SU-DHL-6 (cell line): ENCODE measurements at regions not wholly inside any gene's neighbourhood (a gene's known extent, or its start where the extent isn't known, plus 50 kb on each side); places are given as distances from the start of the nearest gene placed in this dataset.

Experiments
- H2AFZ ChIP-seq: fragments of 200-600 bp; sonication (generic); 2 replicates; pipeline ENCODE4 v1.6.1; 2014; ENCODE audit warnings: low read depth, mild to moderate bottlenecking, moderate library complexity, mixed read lengths, antibody characterized with exemption, low read length; ENCODE audit not compliant: severe bottlenecking
- H3F3A ChIP-seq: fragments of 200-600 bp; shearing (Covaris generic); 2 replicates; pipeline ENCODE4 v1.6.0; 2016; ENCODE audit warnings: antibody characterized with exemption, mild to moderate bottlenecking; ENCODE audit not compliant: insufficient read depth
- H3K27ac ChIP-seq: fragments of 200-600 bp; sonication (generic); 2 replicates; pipeline ENCODE4 v1.5.1; 2016; ENCODE audit warnings: low read depth, mild to moderate bottlenecking, low read length, moderate library complexity, mixed read lengths
- H3K27me3 ChIP-seq: fragments of 200-600 bp; sonication (generic), shearing (Covaris generic); 2 replicates; pipeline ENCODE4 v1.6.0; 2014; ENCODE audit warnings: mild to moderate bottlenecking, low read length
- H3K36me3 ChIP-seq: fragments of 200-600 bp; sonication (generic); 2 replicates; pipeline ENCODE4 v1.6.1; 2014; ENCODE audit warnings: mild to moderate bottlenecking, low read length, mixed read lengths
- H3K4me2 ChIP-seq: fragments of 300-600, 200-600 bp; shearing (Covaris generic), sonication (generic); 2 replicates; pipeline ENCODE4 v1.6.0; 2014; ENCODE audit warnings: low read length, low read depth, mild to moderate bottlenecking; ENCODE audit not compliant: poor library complexity, severe bottlenecking
- H3K4me3 ChIP-seq: fragments of 200-600 bp; sonication (generic); 2 replicates; pipeline ENCODE4 v1.5.1; 2014; ENCODE audit warnings: antibody characterized with exemption, low read length, mild to moderate bottlenecking, mixed read lengths; ENCODE audit not compliant: insufficient read depth, poor library complexity, severe bottlenecking
- H3K79me2 ChIP-seq: fragments of 200-600 bp; sonication (generic); 2 replicates; pipeline ENCODE4 v1.6.1; 2014; ENCODE audit warnings: mild to moderate bottlenecking, low read length, moderate library complexity; ENCODE audit not compliant: insufficient read depth
- H3K9ac ChIP-seq: fragments of 200-600 bp; sonication (generic); 2 replicates; pipeline ENCODE4 v1.7.0; 2014; ENCODE audit warnings: mild to moderate bottlenecking, low read length
- H3K9me2 ChIP-seq: fragments of 200-600 bp; sonication (generic); replicated peaks from 2 replicates; pipeline ENCODE4 v1.6.1; 2014; ENCODE audit warnings: low read length; ENCODE audit not compliant: insufficient read depth
- H3K9me3 ChIP-seq: fragments of 200-600 bp; sonication (generic); 2 replicates; pipeline ENCODE4 v1.6.1; 2014; ENCODE audit warnings: low read length, mixed read lengths; ENCODE audit not compliant: insufficient read depth
- H4K20me1 ChIP-seq: fragments of 200-600 bp; sonication (generic); 2 replicates; pipeline ENCODE4 v1.6.1; 2014; ENCODE audit warnings: low read depth, mild to moderate bottlenecking, antibody characterized with exemption, low read length, moderate library complexity, mixed read lengths
- CTCF ChIP-seq: fragments of 200-600 bp; sonication (generic); IDR thresholded peaks from one replicate; pipeline ENCODE4 v1.5.1; 2017; ENCODE audit warnings: antibody characterized with exemption, mild to moderate bottlenecking, low read length, moderate library complexity; ENCODE audit not compliant: insufficient read depth, poor library complexity, severe bottlenecking
- EZH2phosphoT487 ChIP-seq: fragments of 200-600 bp; sonication (generic), shearing (Covaris generic); conservative IDR thresholded peaks from 2 replicates; pipeline ENCODE4 v1.6.1; 2018; ENCODE audit warnings: mild to moderate bottlenecking, antibody characterized with exemption, low read length, moderate library complexity, mixed read lengths

- Histone ChIP-seq H3K27me3 (no peaks in the 10 kb centered on the region), H3K27ac (no peak overlapping the region), H4K20me1 (no peaks in the 10 kb centered on the region), H3K4me2 (peak overlapping the region; percentile 17), H3K79me2 (no peaks in the 10 kb centered on the region), H2AFZ (peak overlapping the region; percentile 27), H3K9me2 (no peaks in the 10 kb centered on the region), H3K36me3 (no peaks in the 10 kb centered on the region), H3F3A (no peaks in the 10 kb centered on the region), H3K4me3 (no peak overlapping the region), H3K9ac (no peak overlapping the region), H3K9me3 (no peaks in the 10 kb centered on the region)
- no peak for TF ChIP-seq CTCF
- no peak for TF ChIP-seq EZH2phosphoT487
These were observed 155.0 kb downstream of the TUSC7 start for GRCh38 chr3:116864590-116864927.

- TF ChIP-seq EZH2phosphoT487 (no peak), CTCF (no peak)
- no peaks in the 10 kb centered on the region for H3K79me2 ChIP-seq
- H2AFZ ChIP-seq: no peak overlapping the region
- no peaks in the 10 kb centered on the region for H3K36me3 ChIP-seq
- H3K27me3 ChIP-seq: no peaks in the 10 kb centered on the region
- H3K27ac ChIP-seq: no peak overlapping the region
- H3K9ac ChIP-seq: no peak overlapping the region
- no peaks in the 10 kb centered on the region for H3K9me3 ChIP-seq
- H3F3A ChIP-seq: no peaks in the 10 kb centered on the region
- no peaks in the 10 kb centered on the region for H3K9me2 ChIP-seq
- no peak overlapping the region for H3K4me3 ChIP-seq
- H3K4me2 ChIP-seq: no peak overlapping the region
- no peaks in the 10 kb centered on the region for H4K20me1 ChIP-seq
These were observed 160.8 kb downstream of the TUSC7 start for GRCh38 chr3:116870379-116870778.

DNA sequence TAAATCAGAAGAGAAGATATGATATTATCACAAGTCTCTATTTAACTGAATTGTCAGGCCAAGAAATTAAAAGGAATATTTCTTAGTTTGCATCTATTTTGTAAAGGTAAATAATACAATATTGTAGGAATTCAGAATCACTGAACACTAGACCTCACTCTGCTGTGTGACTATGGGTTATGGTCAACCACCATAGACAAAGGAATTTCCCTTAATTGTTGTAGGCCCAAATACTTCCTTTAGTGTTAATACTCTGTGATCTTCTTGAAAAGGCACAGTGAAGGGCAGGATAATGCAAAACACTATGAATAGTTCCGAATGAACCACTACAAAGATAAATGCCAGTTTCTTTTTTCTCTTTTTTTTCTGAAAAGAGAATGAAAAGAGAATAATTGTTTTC, 162.3 kb downstream of the TUSC7 start:
- H3K79me2 ChIP-seq: no peaks in the 10 kb centered on the region
- no peaks in the 10 kb centered on the region for H3K36me3 ChIP-seq
- no peaks in the 10 kb centered on the region for H3K9me3 ChIP-seq
- no peaks in the 10 kb centered on the region for H3F3A ChIP-seq
- H3K27me3 ChIP-seq: no peaks in the 10 kb centered on the region
- no peaks in the 10 kb centered on the region for H3K9me2 ChIP-seq
- H3K27ac ChIP-seq: no peak overlapping the region
- H3K4me3 ChIP-seq: no peak overlapping the region
- H3K4me2 ChIP-seq: no peak overlapping the region
- H2AFZ ChIP-seq: no peak overlapping the region
- TF ChIP-seq CTCF: no peak
- TF ChIP-seq EZH2phosphoT487: no peak
- no peaks in the 10 kb centered on the region for H4K20me1 ChIP-seq
- no peak overlapping the region for H3K9ac ChIP-seq

DNA sequence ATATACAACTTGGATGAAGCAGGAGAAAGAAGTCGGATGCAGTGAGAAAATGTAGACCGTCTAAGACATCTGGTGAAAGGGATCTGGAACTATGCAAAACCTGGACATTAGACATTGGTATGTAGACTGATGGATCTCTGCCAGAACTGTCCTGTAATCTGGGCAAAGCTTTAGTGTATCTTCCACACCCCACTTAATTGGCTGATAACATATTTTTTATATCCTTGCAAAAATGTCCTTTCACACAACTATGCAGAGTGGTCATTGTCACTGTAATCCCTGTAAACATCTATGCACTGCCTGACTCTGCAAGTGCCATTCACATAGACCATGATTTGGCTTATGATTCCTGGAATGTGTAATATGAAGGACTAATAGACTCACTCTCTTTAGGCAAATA, 163.1 kb downstream of the TUSC7 start:
- H3K27me3 ChIP-seq: no peaks in the 10 kb centered on the region
- H3K9me3 ChIP-seq: no peaks in the 10 kb centered on the region
- TF ChIP-seq CTCF (no peak), EZH2phosphoT487 (no peak)
- no peaks in the 10 kb centered on the region for H4K20me1 ChIP-seq
- no peaks in the 10 kb centered on the region for H3K79me2 ChIP-seq
- no peak overlapping the region for H3K27ac ChIP-seq
- no peaks in the 10 kb centered on the region for H3K36me3 ChIP-seq
- H3K9me2 ChIP-seq: no peaks in the 10 kb centered on the region
- no peak overlapping the region for H3K4me2 ChIP-seq
- H3F3A ChIP-seq: no peaks in the 10 kb centered on the region
- H3K4me3 ChIP-seq: no peak overlapping the region
- no peak overlapping the region for H2AFZ ChIP-seq
- H3K9ac ChIP-seq: no peak overlapping the region
